ENCODE measurements at regions not wholly inside any gene's neighbourhood (a gene's known extent, or its start where the extent isn't known, plus 50 kb on each side); places are given as distances from the start of the nearest gene placed in this dataset.

DNA sequence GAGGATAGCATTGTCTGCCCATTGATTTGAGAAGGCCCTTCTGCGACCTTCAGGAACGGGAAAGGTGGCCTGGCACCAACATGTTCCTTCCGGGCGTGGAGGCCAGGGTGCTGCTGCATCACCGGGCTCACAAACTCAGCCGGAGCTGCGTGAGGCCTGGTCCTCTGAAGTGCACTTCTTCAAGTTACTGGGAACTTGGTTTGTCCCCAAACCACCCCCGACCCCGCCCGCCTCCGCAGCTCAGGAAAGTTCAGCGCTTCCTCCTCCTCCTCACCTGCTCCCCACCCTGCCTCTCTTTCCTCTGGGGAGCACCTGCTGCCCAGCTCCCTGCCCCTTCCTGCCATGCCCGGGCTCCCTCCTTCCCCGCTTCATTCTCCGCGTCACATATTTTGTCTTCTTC, 116.0 kb upstream of the LRPAP1 start:
- H3K27ac Mint-ChIP-seq = no peak overlapping the region
- ATAC-seq (replicated peaks) (no peak), DNase-seq (no peak)
- no peaks in the 10 kb centered on the region for H3K9me3 Mint-ChIP-seq
- no peaks in the 10 kb centered on the region for H3K36me3 Mint-ChIP-seq
- no peaks in the 10 kb centered on the region for H3K4me1 Mint-ChIP-seq
- no peak overlapping the region for H3K4me3 Mint-ChIP-seq
- peaks cover 15 to 26% of the 10 kb centered on the region in 2 donors for H3K27me3 Mint-ChIP-seq

DNA sequence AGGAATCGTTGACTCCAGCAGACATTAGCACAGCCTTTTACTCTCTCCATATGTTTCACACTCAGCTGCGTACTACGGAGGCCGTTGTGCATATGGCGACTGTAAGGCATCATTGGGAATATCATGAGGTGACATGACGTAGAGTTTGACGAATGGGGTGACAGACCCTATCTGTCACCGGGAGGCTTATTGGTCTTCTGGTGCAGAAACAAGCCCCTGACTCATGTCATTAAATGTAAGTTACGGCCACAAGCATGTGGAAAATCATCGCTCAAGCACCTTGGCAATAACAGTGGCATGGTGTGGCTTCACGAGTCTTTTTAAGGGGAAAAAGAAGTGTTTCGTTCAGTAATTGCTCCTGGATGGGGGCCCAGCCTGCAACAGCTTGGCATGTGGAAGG, 115.2 kb upstream of the LRPAP1 start:
- H3K4me3 Mint-ChIP-seq = no peak overlapping the region
- DNase-seq (no peak), ATAC-seq (replicated peaks) (no peak)
- H3K36me3 Mint-ChIP-seq = no peaks in the 10 kb centered on the region
- peaks cover 15 to 26% of the 10 kb centered on the region in 2 donors for H3K27me3 Mint-ChIP-seq
- H3K27ac Mint-ChIP-seq = no peak overlapping the region
- no peaks in the 10 kb centered on the region for H3K4me1 Mint-ChIP-seq
- no peaks in the 10 kb centered on the region for H3K9me3 Mint-ChIP-seq

DNA sequence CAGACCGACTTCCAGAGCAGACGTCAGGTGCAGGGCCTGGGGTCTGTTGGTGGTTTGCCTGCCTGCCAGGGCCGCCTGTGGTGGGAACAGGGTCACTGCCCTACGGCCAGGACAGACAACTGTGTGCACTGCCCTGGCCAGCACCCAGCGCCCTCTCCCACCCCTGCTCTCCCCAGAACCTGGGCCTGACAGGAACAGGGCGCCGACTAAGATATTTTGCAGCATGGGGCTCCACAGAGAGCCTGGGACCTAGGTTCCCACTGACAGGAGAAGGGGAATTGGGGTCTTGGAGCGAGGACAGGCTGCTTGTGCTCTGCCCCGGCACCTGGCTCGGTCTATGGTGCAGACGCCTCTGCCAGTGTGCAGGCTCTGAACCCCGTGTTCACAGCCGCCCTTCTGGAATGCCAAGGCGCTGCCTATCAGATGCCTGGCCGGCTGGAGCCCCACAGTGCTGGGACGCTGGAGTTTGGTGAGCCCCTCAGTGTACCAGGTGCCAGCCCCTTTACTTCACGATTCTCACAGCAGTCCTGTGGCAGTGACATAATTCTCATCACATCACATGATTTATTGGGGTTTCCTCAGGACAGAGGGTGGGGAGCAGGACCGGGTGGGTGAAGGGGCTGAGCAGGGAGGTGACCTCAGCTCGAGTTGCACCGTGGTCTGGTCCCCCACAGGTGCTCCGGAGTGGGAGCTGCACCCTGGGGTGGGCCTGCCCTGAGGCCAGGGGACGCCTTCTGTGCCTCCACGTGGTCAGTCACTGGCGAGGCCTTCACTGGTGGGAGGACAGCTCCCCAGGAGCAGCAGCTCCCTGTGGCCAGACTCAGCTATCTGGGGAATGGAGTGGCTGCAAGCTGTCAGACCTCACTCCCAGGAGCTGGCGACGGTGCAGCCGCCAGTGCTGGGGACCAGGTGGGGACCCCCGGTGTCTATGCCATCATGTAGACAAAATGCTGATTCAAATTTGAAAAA, 113.8 kb upstream of the LRPAP1 start:
- ATAC-seq (replicated peaks) (no peak), DNase-seq (no peak)
- Mint-ChIP-seq H3K27me3 (peaks cover 15 to 26% of the 10 kb centered on the region in 2 donors), H3K9me3 (no peaks in the 10 kb centered on the region), H3K4me1 (no peaks in the 10 kb centered on the region), H3K4me3 (no peak overlapping the region), H3K36me3 (no peaks in the 10 kb centered on the region), H3K27ac (no peak overlapping the region)

DNA sequence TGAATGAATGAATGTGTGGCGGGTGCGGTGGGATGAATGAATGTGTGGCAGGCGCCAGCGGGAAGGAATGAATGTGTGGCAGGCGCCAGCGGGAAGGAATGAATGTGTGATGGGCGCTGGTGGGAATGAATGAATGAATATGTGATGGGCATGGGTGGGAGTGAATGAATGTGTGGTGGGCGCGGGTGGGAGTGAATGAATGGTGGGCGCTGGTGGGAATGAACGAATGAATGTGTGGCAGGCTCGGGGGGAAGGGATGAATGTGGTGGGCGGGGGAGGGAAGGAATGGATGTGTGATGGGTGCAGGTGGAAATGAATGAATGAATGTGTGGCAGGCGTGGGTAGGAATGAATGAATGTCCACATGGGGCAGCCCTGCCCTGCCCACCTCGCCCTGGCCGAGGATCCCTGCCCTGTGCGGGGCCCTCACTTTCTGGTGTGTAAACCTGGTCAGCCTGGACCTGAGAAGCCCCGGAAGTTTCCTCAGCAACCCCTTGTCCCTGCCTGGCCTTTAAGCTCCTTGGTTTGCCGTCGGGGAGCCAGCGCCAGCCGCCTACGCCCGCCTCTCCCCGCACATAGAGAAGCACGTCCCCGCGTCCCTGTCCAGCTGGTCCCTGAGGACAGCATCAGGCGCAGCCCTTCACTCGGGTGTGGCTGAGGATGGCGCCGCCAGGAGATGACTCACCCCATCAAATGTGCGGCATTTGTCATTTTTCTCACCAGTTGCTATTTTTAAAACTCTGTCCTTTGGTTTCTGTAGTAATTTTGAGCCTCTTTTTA, 112.8 kb upstream of the LRPAP1 start:
- Mint-ChIP-seq H3K27me3 (peaks cover 22 to 25% of the 10 kb centered on the region in 2 donors), H3K36me3 (no peaks in the 10 kb centered on the region), H3K27ac (peak overlapping the region; percentile 59), H3K4me3 (no peak overlapping the region), H3K9me3 (no peaks in the 10 kb centered on the region), H3K4me1 (peaks cover 0 to 4% of the 10 kb centered on the region in 2 donors)
- ATAC-seq (replicated peaks) (no peak), DNase-seq (no peak)

DNA sequence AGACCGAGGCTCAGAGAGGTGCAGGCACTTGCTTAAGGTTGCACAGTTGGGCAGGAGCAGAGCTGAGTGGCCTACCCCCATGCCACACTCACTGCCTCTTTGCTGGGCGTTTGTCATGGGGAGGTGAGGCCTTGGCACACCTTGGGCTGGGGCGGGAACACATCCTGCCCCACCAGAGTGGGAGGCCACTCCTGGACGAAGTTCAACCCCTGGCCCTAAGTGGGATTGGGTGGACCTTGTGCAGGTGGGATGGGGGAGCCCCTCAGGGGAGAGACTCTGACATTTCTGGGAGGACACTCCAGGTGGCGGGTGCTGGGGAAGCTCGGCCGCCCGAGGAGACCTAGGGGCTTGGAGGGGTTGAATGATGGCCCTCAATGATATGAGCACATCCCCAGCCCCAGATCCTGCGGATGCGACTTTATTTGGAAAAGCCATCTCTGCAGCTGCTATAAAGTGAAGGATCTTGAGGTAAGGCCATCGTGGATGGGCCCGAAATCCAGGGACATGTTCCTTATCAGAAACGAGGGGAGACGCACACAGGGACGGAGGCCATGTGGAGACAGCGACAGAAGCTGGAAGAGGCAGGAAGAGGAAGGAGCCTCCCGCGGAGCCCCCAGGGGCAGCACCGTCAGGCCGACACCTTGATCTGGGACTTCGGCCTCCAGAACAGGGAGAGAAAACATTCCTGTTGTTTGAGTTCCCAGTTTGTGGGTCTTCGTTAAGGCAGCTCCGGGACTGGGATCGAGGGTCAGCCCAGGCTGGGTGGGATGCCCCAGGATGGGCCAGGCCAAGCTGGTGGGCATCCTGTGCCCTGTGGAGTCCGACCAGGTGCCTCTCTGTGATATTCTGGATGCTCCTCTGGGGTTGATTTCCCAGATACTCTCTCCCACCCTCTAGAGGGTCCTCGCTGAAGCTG, 111.6 kb upstream of the LRPAP1 start:
- ATAC-seq (replicated peaks) = no peak
- Mint-ChIP-seq H3K36me3 (no peaks in the 10 kb centered on the region), H3K27ac (no peak overlapping the region)

DNA sequence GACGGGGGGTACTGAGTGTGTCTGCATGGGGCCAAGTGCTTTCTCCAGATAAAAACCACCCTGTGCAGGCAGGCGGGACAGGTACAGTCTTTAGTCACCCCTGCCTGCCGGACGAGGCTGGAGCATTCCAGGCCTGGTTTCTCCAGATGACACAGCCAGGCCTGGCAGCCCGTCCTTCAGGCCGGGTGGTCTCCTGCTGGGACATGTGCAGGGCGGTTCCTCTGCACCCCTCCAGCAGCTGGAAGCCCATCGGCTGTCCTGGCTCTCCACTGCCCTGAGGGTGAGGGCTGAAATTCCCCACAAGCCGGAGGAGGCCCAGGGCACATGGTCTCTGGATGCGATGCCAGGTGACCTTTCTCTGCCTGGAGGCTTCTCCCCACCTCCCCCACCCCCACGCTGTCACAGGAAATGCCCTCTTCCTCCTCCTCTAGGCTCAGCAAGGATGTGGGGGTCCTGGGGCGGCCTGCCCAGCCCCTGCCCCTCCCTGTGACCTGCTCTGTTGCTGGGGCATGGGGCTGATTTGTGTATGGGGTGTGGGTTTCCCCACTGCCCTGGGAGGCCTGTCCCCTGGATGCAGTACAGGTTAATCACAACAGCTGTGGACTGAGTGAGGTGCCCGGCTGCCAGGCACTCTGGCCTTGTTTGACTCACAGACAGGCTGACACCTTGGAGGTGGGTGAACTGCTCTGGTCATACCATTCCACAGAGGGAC, 110.7 kb upstream of the LRPAP1 start:
- no peak overlapping the region for H3K27ac Mint-ChIP-seq
- peaks cover 0 to 4% of the 10 kb centered on the region in 2 donors for H3K4me1 Mint-ChIP-seq
- H3K36me3 Mint-ChIP-seq = no peaks in the 10 kb centered on the region

More for the DNA sequence above, 111.6 kb upstream of the LRPAP1 start:
- H3K4me3 Mint-ChIP-seq = no peak overlapping the region
- no peaks in the 10 kb centered on the region for H3K9me3 Mint-ChIP-seq
- peaks cover 0 to 4% of the 10 kb centered on the region in 2 donors for H3K4me1 Mint-ChIP-seq
- H3K27me3 Mint-ChIP-seq = peaks cover 24 to 29% of the 10 kb centered on the region in 2 donors
- no peak for DNase-seq

DNA sequence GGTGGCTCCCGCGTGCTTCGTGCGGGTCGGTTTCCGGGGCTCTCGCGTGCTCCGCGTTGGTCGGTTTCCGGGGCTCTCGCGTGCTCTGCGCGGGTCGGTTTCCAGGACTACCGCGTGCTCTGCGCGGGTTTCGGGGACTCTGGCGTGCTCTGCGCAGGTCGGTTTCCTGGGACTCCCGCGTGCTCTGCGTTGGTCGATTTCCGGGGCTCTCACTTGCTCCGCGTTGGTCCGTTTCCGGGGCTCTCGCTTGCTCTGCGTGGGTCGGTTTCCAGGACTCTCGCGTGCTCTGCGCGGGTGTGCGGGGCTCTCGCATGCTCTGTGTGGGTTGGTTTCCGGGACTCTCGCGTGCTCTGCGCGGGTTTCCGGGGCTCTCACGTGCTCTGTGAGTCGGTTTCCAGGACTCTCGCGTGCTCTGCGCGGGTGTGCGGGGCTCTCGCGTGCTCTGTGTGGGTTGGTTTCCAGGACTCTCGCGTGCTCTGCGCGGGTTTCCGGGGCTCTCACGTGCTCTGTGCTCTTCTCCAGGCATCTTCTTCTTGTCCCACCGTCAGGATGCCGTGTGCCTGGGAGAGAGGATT, 109.9 kb upstream of the LRPAP1 start:
- peaks cover 0 to 4% of the 10 kb centered on the region in 2 donors for H3K4me1 Mint-ChIP-seq
- no peak for ATAC-seq (replicated peaks)
- peaks cover 24 to 25% of the 10 kb centered on the region in 2 donors for H3K27me3 Mint-ChIP-seq
- H3K27ac Mint-ChIP-seq = no peak overlapping the region
- no peak overlapping the region for H3K4me3 Mint-ChIP-seq
- peaks cover 0 to 1% of the 10 kb centered on the region in 2 donors for H3K9me3 Mint-ChIP-seq
- no peak for DNase-seq
- no peaks in the 10 kb centered on the region for H3K36me3 Mint-ChIP-seq

More for the DNA sequence above, 110.7 kb upstream of the LRPAP1 start:
- H3K27me3 Mint-ChIP-seq = peaks cover 24 to 25% of the 10 kb centered on the region in 2 donors
- no peaks in the 10 kb centered on the region for H3K9me3 Mint-ChIP-seq
- ATAC-seq (replicated peaks) = no peak
- DNase-seq = no peak
- no peak overlapping the region for H3K4me3 Mint-ChIP-seq

DNA sequence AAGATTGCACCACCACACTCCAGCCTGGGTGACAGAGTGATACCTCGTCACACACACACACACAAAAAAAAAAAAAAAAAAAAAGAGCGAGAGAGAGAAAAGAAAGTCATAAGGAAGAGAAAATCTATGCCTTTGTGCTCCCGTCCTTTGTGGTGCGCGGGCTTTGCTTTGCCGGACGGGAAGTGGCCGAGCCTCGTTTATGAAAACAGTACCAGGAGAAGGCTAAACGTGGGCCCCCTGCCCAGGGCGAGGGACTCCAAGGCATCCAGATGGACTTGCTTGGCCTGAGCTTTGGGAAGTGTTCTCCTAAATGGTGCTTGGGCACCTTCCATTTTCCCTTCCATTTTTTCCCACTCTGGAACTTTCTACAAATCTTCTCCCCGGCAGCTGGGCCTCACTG, 109.3 kb upstream of the LRPAP1 start:
- peaks cover under 1 to 1% of the 10 kb centered on the region in 2 donors for H3K9me3 Mint-ChIP-seq
- no peak for ATAC-seq (replicated peaks)
- peaks cover 24 to 25% of the 10 kb centered on the region in 2 donors for H3K27me3 Mint-ChIP-seq
- no peak overlapping the region for H3K27ac Mint-ChIP-seq
- no peak overlapping the region for H3K4me3 Mint-ChIP-seq
- DNase-seq = no peak
- no peaks in the 10 kb centered on the region for H3K36me3 Mint-ChIP-seq
- peaks cover 0 to 4% of the 10 kb centered on the region in 2 donors for H3K4me1 Mint-ChIP-seq

DNA sequence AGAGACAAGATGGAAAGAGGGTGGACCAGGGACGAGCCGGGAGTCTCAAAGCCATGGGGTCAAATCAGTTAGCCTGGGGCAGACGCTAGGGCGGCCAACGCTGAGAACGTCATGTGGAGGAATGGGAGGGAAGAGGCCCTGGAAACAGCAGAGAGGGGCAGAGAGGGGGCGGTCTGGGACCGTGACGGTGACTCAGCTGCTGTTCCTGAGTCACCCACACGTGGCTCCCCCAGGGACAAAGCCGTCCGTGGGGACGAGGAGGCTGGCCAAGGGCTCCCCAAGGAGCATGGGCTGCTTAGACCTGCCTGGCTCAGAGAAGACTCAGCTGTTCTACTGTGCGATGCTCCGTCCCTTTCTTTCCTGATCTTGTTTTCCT, 108.4 kb upstream of the LRPAP1 start:
- no peak for DNase-seq
- Mint-ChIP-seq H3K4me3 (no peak overlapping the region), H3K36me3 (no peaks in the 10 kb centered on the region), H3K27ac (no peak overlapping the region), H3K9me3 (peaks cover 1 to 5% of the 10 kb centered on the region in 2 donors), H3K27me3 (peaks cover 24 to 30% of the 10 kb centered on the region in 2 donors), H3K4me1 (peaks cover 0 to 4% of the 10 kb centered on the region in 2 donors)
- ATAC-seq (replicated peaks) = peak in 1 of 2 donors; percentile 52

DNA sequence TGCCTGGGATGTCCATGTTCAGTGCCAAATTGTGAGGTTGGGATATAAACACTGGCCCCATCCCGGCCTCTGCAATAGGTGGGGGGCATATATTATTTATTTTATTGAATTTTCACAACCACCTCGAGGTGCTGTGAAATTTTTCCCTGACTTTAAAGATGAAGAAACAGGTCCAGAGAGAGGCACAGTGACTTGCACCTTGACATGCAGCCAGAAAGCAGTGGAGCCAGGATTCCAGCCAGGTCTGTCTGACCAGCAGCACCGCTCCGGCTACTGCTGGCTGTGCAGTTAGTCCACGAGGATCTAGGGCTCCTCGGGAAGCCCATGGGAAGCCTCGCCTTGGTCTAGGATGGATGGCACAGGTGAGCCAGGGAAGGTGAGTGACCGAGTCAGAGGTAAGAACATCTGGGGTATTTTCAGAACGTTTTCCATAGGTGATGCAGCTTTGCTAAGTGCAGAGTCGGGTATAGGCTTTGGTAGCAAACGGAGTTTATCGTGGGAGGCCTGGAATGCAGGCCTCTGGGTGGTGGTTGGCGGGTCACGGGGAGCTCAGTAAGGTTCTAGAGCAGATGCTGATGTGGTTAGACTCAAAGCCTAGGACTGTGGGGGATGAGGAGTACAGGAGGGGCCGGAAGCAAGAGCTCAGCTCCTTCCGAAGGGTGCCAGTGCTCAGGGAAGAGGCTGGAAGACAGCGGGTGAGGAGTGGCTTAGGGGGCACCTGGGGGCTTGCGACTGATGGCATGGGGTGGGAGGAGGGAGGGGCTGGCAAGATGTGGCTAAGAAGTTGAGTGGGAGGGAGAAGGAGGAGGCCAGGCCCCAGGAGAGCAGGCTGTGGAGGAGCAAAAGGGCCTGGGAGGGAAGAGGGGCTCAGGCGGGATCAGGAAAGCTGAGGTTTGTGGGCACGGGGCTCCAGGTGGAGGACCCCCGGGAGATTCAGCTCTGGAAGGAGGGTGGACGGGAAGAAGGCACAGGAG, 107.7 kb upstream of the LRPAP1 start:
- Mint-ChIP-seq H3K4me3 (no peak overlapping the region), H3K27ac (no peak overlapping the region), H3K27me3 (peaks cover 24 to 28% of the 10 kb centered on the region in 2 donors), H3K36me3 (no peaks in the 10 kb centered on the region), H3K9me3 (peaks cover 1 to 5% of the 10 kb centered on the region in 2 donors), H3K4me1 (peaks cover 0 to 4% of the 10 kb centered on the region in 2 donors)
- DNase-seq = no peak
- ATAC-seq (replicated peaks) = no peak

DNA sequence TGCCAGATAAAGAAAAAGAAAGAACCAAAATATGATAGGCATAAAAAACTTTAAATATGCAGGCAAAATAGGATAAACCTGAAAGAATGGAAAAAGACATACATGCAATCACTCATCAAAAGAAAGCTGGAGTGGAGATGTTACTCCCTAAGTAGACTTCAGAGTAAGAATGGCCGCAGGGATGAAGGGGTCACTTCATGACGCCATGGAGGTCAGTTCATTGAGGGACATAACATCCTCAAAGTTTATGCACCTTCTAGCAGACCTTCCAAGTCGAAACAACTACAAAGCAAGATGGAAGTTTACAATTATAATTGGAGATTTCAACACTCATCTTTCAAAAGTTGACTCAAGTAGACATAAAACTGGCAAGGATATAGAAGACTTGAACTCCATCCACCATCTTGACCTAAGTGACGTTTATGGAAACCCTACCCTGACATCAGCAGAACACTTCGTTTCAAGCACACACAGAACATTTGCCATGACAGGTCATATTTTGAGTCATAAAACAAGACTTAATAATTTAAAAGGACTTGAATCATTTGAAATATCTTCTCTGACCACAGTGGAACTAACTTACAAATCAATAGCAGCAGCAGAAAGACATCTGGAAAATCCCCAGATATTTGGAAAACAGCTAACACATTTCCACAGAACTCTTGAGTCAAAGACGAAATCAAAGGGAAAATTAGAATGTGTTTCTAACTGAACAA, 106.0 kb upstream of the LRPAP1 start:
- Mint-ChIP-seq H3K36me3 (no peaks in the 10 kb centered on the region), H3K27me3 (peaks cover 9 to 15% of the 10 kb centered on the region in 2 donors), H3K4me3 (no peak overlapping the region), H3K27ac (no peak overlapping the region), H3K4me1 (peaks cover 0 to 4% of the 10 kb centered on the region in 2 donors), H3K9me3 (peaks cover 1 to 5% of the 10 kb centered on the region in 2 donors)
- ATAC-seq (replicated peaks) (no peak), DNase-seq (no peak)

Data from stimulated activated naive B cell treated with anti-CD40 and anti-IgM and Interleukin-4, amounts not matched to agents 10 μg/mL and 1 μg/mL and 100 μg/mL, for 72 hours (primary cell).